C4-2B (cell line): ENCODE measurements at regions not wholly inside any gene's neighbourhood (a gene's known extent, or its start where the extent isn't known, plus 50 kb on each side); places are given as distances from the start of the nearest gene placed in this dataset.

Experiments
- ZFX ChIP-seq: fragments of 450-650 bp; IDR thresholded peaks from 2 replicates; pipeline ENCODE4 v1.6.1; 2017
- TF ChIP-seq, protein P1 (sequence below): fragments of 450-650 bp; conservative IDR thresholded peaks from 2 replicates; pipeline ENCODE4 v1.5.1; 2017; ENCODE audit warnings: mild to moderate bottlenecking

DNA sequence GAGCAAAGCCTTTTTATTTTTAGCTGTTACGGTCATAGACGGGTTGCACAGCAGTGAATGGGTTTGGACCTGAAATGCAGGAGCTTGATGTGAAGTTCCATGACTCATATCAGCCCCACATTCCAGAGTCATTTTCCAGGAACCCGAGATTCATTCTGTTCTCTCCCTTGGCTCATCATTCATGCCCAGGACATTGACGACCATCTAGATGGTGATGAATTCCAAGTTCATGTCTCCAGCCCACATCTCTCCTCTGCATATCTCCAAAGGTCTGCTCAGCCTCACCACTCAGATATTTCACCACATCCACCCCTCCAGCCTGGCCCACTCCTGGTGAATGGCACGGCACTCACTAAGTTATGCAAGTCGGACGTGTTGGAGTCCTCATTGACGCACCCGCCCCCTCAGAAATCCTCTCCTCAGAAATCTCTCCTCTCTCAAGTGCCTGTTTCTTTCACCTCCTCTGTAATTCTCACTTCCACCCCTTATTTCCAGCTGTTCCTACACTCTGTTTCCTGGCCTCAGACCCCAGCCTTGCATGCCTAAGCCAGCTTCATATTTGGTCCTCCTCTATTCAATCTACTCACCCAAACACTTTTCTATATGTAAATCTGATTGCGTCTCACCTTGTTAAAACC lies 83.1 kb downstream of the ALOX5AP start:
- TF ChIP-seq, protein P1, sequence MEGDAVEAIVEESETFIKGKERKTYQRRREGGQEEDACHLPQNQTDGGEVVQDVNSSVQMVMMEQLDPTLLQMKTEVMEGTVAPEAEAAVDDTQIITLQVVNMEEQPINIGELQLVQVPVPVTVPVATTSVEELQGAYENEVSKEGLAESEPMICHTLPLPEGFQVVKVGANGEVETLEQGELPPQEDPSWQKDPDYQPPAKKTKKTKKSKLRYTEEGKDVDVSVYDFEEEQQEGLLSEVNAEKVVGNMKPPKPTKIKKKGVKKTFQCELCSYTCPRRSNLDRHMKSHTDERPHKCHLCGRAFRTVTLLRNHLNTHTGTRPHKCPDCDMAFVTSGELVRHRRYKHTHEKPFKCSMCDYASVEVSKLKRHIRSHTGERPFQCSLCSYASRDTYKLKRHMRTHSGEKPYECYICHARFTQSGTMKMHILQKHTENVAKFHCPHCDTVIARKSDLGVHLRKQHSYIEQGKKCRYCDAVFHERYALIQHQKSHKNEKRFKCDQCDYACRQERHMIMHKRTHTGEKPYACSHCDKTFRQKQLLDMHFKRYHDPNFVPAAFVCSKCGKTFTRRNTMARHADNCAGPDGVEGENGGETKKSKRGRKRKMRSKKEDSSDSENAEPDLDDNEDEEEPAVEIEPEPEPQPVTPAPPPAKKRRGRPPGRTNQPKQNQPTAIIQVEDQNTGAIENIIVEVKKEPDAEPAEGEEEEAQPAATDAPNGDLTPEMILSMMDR, result no peak
- TF ChIP-seq ZFX, result no peak
